ENCODE measurements at regions not wholly inside any gene's neighbourhood (a gene's known extent, or its start where the extent isn't known, plus 50 kb on each side); places are given as distances from the start of the nearest gene placed in this dataset.
"Not testable (repeated sequence)": the region's sequence is repeated elsewhere in the genome, so short reads cannot be mapped to it uniquely, and the experiment has no call there.

DNA sequence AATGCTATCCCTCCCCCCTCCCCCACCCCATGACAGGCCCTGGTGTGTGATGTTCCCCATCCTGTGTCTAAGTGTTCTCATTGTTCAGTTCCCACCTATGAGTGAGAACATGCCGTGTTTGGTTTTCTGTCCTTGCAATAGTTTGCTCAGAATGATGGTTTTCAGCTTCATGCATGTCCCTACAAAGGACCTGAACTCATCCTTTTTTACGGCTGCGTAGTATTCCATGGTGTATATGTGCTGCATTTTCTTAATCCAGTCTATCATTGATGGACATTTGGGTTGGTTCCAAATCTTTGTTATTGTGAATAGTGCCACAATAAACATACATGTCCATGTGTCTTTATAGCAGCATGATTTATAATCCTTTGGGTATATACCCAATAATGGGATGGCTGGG, 215.0 kb downstream of the DLEU7 start:
- TF ChIP-seq, protein P1, sequence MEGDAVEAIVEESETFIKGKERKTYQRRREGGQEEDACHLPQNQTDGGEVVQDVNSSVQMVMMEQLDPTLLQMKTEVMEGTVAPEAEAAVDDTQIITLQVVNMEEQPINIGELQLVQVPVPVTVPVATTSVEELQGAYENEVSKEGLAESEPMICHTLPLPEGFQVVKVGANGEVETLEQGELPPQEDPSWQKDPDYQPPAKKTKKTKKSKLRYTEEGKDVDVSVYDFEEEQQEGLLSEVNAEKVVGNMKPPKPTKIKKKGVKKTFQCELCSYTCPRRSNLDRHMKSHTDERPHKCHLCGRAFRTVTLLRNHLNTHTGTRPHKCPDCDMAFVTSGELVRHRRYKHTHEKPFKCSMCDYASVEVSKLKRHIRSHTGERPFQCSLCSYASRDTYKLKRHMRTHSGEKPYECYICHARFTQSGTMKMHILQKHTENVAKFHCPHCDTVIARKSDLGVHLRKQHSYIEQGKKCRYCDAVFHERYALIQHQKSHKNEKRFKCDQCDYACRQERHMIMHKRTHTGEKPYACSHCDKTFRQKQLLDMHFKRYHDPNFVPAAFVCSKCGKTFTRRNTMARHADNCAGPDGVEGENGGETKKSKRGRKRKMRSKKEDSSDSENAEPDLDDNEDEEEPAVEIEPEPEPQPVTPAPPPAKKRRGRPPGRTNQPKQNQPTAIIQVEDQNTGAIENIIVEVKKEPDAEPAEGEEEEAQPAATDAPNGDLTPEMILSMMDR (IDR thresholded peaks at IDR 0.05) = not testable (repeated sequence)
- not testable (repeated sequence) for TF ChIP-seq POLR2A (IDR thresholded peaks at IDR 0.05)

All from transverse colon (tissue), 3 donors.